PFSK-1 (cell line): ENCODE measurements at regions not wholly inside any gene's neighbourhood (a gene's known extent, or its start where the extent isn't known, plus 50 kb on each side); places are given as distances from the start of the nearest gene placed in this dataset.

Experiments used
- FOXP2 ChIP-seq: optimal IDR thresholded peaks from 2 replicates; pipeline ENCODE3; 2011; ENCODE audit warnings: borderline replicate concordance, control low read depth, inconsistent platforms; ENCODE audit not compliant: insufficient read depth; ENCODE audit errors: extremely low read length, extremely low read depth
- POLR2AphosphoS5 ChIP-seq: IDR thresholded peaks from 2 replicates; pipeline ENCODE4 v1.6.1; 2012; ENCODE audit warnings: low read depth, mild to moderate bottlenecking, control low read depth, low read length, moderate library complexity
- REST ChIP-seq, 2 experiments: IDR thresholded peaks; 2 replicates each; pipeline versions ENCODE4 v1.6.1 to v1.8.0; 2011 to 2012; ENCODE audit warnings: low read depth in 2 of 2, low read length in 2 of 2, control low read depth in 1 of 2, inconsistent platforms in 1 of 2, mild to moderate bottlenecking in 1 of 2, moderate library complexity in 1 of 2; ENCODE audit not compliant: insufficient read depth in 1 of 2
- SIN3A ChIP-seq: IDR thresholded peaks from 2 replicates; pipeline ENCODE4 v1.6.1; 2012; ENCODE audit warnings: mild to moderate bottlenecking, low read length, moderate library complexity, borderline replicate concordance; ENCODE audit not compliant: insufficient read depth
- TAF1 ChIP-seq: IDR thresholded peaks from 2 replicates; pipeline ENCODE4 v1.6.1; 2012; ENCODE audit warnings: low read length, control low read depth, borderline replicate concordance; ENCODE audit not compliant: insufficient read depth

- TF ChIP-seq TAF1: no peak
- no peak for TF ChIP-seq FOXP2
- TF ChIP-seq SIN3A: no peak
- no peak for TF ChIP-seq REST (IDR thresholded peaks at IDR 0.05; ENCODE audit: insufficient read depth in 1 of 2, low read depth in 2 of 2, low read length in 2 of 2)
Measured at GRCh38 chr18:64539847-64540246, 391.0 kb upstream of the LINC00305 start.

- TF ChIP-seq TAF1: no peak
- TF ChIP-seq FOXP2: no peak
- TF ChIP-seq POLR2AphosphoS5: no peak
- no peak for TF ChIP-seq SIN3A
- no peak for TF ChIP-seq REST (IDR thresholded peaks at IDR 0.05; ENCODE audit: insufficient read depth in 1 of 2, low read depth in 2 of 2, low read length in 2 of 2)
Measured at GRCh38 chr18:64528646-64529045, 379.8 kb upstream of the LINC00305 start.

- TF ChIP-seq FOXP2: no peak
- TF ChIP-seq REST (IDR thresholded peaks at IDR 0.05; ENCODE audit: insufficient read depth in 1 of 2, low read depth in 2 of 2, low read length in 2 of 2): no peak
- TF ChIP-seq TAF1: no peak
- TF ChIP-seq SIN3A: no peak
- no peak for TF ChIP-seq POLR2AphosphoS5
Measured at GRCh38 chr18:64519201-64519600, 370.3 kb upstream of the LINC00305 start.

GRCh38 chr18:64518191-64518590, 369.3 kb upstream of the LINC00305 start:
- TF ChIP-seq POLR2AphosphoS5 (no peak), SIN3A (no peak), REST (IDR thresholded peaks at IDR 0.05; ENCODE audit: insufficient read depth in 1 of 2, low read depth in 2 of 2, low read length in 2 of 2) (no peak), FOXP2 (no peak), TAF1 (no peak)

GRCh38 chr18:64513401-64513800, 364.5 kb upstream of the LINC00305 start:
- no peak for TF ChIP-seq TAF1
- no peak for TF ChIP-seq REST (IDR thresholded peaks at IDR 0.05; ENCODE audit: insufficient read depth in 1 of 2, low read depth in 2 of 2, low read length in 2 of 2)
- no peak for TF ChIP-seq POLR2AphosphoS5
- no peak for TF ChIP-seq SIN3A
- TF ChIP-seq FOXP2: no peak
